ENCODE measurements at regions not wholly inside any gene's neighbourhood (a gene's known extent, or its start where the extent isn't known, plus 50 kb on each side); places are given as distances from the start of the nearest gene placed in this dataset.

- no peak for TF ChIP-seq CTCF (optimal IDR thresholded peaks at IDR 0.05 in 1 of 3, IDR thresholded peaks at IDR 0.05 in 1 of 3, conservative IDR thresholded peaks at IDR 0.05 in 1 of 3; ENCODE audit: extremely low read depth in 1 of 3, insufficient read depth in 2 of 3, low read length in 3 of 3)
- no peak for TF ChIP-seq EZH2 (IDR thresholded peaks at IDR 0.05; ENCODE audit: low read length)
These were observed 62.5 kb upstream of the CHST15 start for GRCh38 chr10:124155781-124156435.
